GM23338 (cell line): ENCODE measurements at regions not wholly inside any gene's neighbourhood (a gene's known extent, or its start where the extent isn't known, plus 50 kb on each side); places are given as distances from the start of the nearest gene placed in this dataset.

ENCODE experiments used
- ATAC-seq: fragments of 200-7000 bp; cut with Tn5 transposase; 3 replicates; pipeline ENCODE4 v1.9.1; 2020
- DNase-seq: peaks from one replicate; pipeline ENCODE4 v3.0.0-alpha.2; 2015; ENCODE audit warnings: low spot score
- H2AFZ ChIP-seq: fragments of 200-600 bp; sonication (generic); 2 replicates; pipeline ENCODE4 v1.8.0; 2016; ENCODE audit warnings: antibody characterized with exemption, mild to moderate bottlenecking, moderate library complexity
- H3F3A ChIP-seq: fragments of 200-600 bp; sonication (generic); replicated peaks from 2 replicates; pipeline ENCODE4 v1.8.0; 2017; ENCODE audit warnings: antibody characterized with exemption, mixed run types, low read depth
- H3K27ac ChIP-seq: fragments of 200-600 bp; sonication (generic); 2 replicates; pipeline ENCODE4 v1.6.1; 2016; ENCODE audit warnings: low read depth
- H3K27me3 ChIP-seq: fragments of 200-600 bp; sonication (generic); 2 replicates; pipeline ENCODE4 v1.8.0; 2016; ENCODE audit warnings: mild to moderate bottlenecking, mixed run types, moderate library complexity; ENCODE audit not compliant: insufficient read depth
- H3K36me3 ChIP-seq: fragments of 200-600 bp; sonication (generic); 2 replicates; pipeline ENCODE4 v1.8.0; 2016; ENCODE audit warnings: mild to moderate bottlenecking; ENCODE audit not compliant: insufficient read depth
- H3K4me1 ChIP-seq: fragments of 200-600 bp; sonication (generic); 2 replicates; pipeline ENCODE4 v1.8.0; 2016; ENCODE audit warnings: mild to moderate bottlenecking, moderate library complexity; ENCODE audit not compliant: insufficient read depth
- H3K4me2 ChIP-seq: fragments of 200-600 bp; sonication (generic); 2 replicates; pipeline ENCODE4 v1.7.1; 2017; ENCODE audit warnings: mixed run types
- H3K4me3 ChIP-seq: fragments of 200-600 bp; sonication (generic); 2 replicates; pipeline ENCODE4 v1.6.1; 2016; ENCODE audit warnings: mixed run types
- H3K79me2 ChIP-seq: fragments of 200-600 bp; sonication (generic); replicated peaks from 2 replicates; pipeline ENCODE4 v1.8.0; 2017; ENCODE audit warnings: mild to moderate bottlenecking; ENCODE audit not compliant: insufficient read depth
- H3K9me2 ChIP-seq: fragments of 200-600 bp; sonication (generic); 2 replicates; pipeline ENCODE4 v1.8.0; 2017; ENCODE audit not compliant: insufficient read depth
- H4K20me1 ChIP-seq: fragments of 200-600 bp; sonication (generic); replicated peaks from 2 replicates; pipeline ENCODE4 v1.8.0; 2017; ENCODE audit warnings: mild to moderate bottlenecking; ENCODE audit not compliant: insufficient read depth
- H3K27ac Mint-ChIP-seq: 2 replicates; pipeline ENCODE4 v1.8.0; 2020; ENCODE audit warnings: inconsistent platforms, mild to moderate bottlenecking, moderate library complexity, mixed read lengths
- H3K27me3 Mint-ChIP-seq: 3 replicates; pipeline ENCODE4 v1.8.0; 2022; ENCODE audit warnings: low read depth, mild to moderate bottlenecking, moderate library complexity, mixed read lengths, inconsistent platforms; ENCODE audit not compliant: insufficient read depth, poor library complexity
- H3K36me3 Mint-ChIP-seq: 3 replicates; pipeline ENCODE4 v1.8.0; 2021; ENCODE audit warnings: low read depth, mild to moderate bottlenecking, inconsistent platforms, moderate library complexity, mixed read lengths
- H3K4me1 Mint-ChIP-seq: 3 replicates; pipeline ENCODE4 v1.8.0; 2020; ENCODE audit warnings: mild to moderate bottlenecking, inconsistent platforms, mixed read lengths
- H3K4me3 Mint-ChIP-seq: 3 replicates; pipeline ENCODE4 v1.8.0; 2021; ENCODE audit warnings: moderate library complexity, mild to moderate bottlenecking, inconsistent platforms, mixed read lengths
- H3K9me3 Mint-ChIP-seq: 3 replicates; pipeline ENCODE4 v1.8.0; 2020; ENCODE audit warnings: moderate library complexity, mild to moderate bottlenecking, inconsistent platforms, mixed read lengths
- CTCF ChIP-seq, 2 experiments: fragments of 200-600 bp in 1 of 2; sonication (generic) in 1 of 2; conservative IDR thresholded peaks; 2 replicates each; pipeline versions ENCODE4 v1.5.1 to v1.6.1; 2016 to 2017; ENCODE audit warnings: antibody characterized with exemption in 2 of 2, low read depth in 2 of 2, mild to moderate bottlenecking in 2 of 2, moderate library complexity in 1 of 2
- EZH2 ChIP-seq: fragments of 200-600 bp; sonication (generic); IDR thresholded peaks from one replicate; pipeline ENCODE4 v1.8.0; 2017; ENCODE audit warnings: antibody characterized with exemption, mild to moderate bottlenecking, low read depth; ENCODE audit not compliant: unreplicated experiment
- EZH2phosphoT487 ChIP-seq: fragments of 200-600 bp; sonication (generic); IDR thresholded peaks from one replicate; pipeline ENCODE4 v1.8.1; 2018; ENCODE audit warnings: antibody characterized with exemption; ENCODE audit not compliant: unreplicated experiment
- JUNB ChIP-seq: IDR thresholded peaks from one replicate; pipeline ENCODE4 v1.6.1; 2016; ENCODE audit warnings: antibody characterized with exemption; ENCODE audit not compliant: unreplicated experiment
- NANOG ChIP-seq: IDR thresholded peaks from 2 replicates; pipeline ENCODE4 v1.6.1; 2016; ENCODE audit warnings: antibody characterized with exemption, borderline replicate concordance
- POLR2AphosphoS5 ChIP-seq: IDR thresholded peaks from 2 replicates; pipeline ENCODE4 v1.6.1; 2016; ENCODE audit warnings: antibody characterized with exemption, low read depth
- REST ChIP-seq: IDR thresholded peaks from one replicate; pipeline ENCODE4 v1.6.1; 2018; ENCODE audit warnings: antibody characterized with exemption; ENCODE audit not compliant: unreplicated experiment
- STAT1 ChIP-seq: IDR thresholded peaks from one replicate; pipeline ENCODE4 v1.6.1; 2016; ENCODE audit warnings: antibody characterized with exemption; ENCODE audit not compliant: unreplicated experiment
- ZNF114 ChIP-seq: fragments of 250-450 bp; sonication (Bioruptor Pico); IDR thresholded peaks from 2 replicates; pipeline ENCODE4 v1.5.0; 2020; ENCODE audit warnings: mild to moderate bottlenecking, moderate library complexity
- ZNF331 ChIP-seq: fragments of 250-450 bp; sonication (Bioruptor Pico); IDR thresholded peaks from 2 replicates; pipeline ENCODE4 v1.5.0; 2020; ENCODE audit warnings: low read depth, mild to moderate bottlenecking, moderate library complexity
- ZNF462 ChIP-seq: fragments of 250-450 bp; sonication (Bioruptor Pico); IDR thresholded peaks from 2 replicates; pipeline ENCODE4 v1.5.0; 2020; ENCODE audit warnings: mild to moderate bottlenecking, moderate library complexity
- TF ChIP-seq, protein P1 (sequence below): IDR thresholded peaks from 2 replicates; pipeline ENCODE4 v1.6.1; 2016; ENCODE audit warnings: antibody characterized with exemption

DNA sequence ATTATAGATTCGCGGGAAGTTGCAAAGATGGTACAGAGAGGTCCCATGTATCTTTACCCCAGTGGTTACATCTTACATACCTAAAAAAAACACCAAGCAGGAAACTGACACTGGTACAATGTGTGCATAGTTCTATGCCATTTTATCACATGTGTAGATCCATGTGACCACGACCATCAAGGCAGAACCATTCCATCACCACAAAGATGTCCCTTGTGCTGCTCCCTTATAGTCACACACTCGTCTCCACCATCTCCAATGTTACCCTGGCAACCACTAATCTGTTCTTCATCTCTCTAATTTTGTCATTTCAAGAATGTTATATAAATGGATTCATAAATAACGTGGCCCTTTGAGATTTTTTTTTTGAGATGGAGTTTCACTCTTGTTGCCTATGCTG lies 156.9 kb upstream of the MAGI3 start (continued):
- no peak for TF ChIP-seq EZH2
- TF ChIP-seq, protein P1, sequence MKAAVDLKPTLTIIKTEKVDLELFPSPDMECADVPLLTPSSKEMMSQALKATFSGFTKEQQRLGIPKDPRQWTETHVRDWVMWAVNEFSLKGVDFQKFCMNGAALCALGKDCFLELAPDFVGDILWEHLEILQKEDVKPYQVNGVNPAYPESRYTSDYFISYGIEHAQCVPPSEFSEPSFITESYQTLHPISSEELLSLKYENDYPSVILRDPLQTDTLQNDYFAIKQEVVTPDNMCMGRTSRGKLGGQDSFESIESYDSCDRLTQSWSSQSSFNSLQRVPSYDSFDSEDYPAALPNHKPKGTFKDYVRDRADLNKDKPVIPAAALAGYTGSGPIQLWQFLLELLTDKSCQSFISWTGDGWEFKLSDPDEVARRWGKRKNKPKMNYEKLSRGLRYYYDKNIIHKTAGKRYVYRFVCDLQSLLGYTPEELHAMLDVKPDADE: no peak

DNA sequence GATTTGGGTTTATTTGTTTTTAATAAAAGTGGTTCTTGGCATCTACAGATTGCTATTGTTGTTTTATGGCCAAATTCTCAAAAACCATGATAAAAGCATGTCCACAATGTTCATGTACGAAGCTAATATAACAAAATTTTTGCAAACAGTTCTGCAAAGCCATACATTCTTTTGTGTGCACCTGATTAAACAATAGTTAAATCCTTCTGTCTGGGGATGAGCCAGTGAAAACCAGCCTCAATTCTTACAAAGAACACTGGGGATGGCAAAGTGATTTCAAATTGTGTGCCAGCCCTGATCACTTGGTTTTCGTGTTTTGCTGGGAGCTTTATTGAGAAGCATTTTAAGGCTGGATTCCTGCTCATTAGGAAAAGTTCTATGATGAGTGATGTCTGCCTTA lies 149.1 kb upstream of the MAGI3 start:
- no peak overlapping the region for H2AFZ ChIP-seq
- H3K4me3 ChIP-seq: no peak overlapping the region
- no peaks in the 10 kb centered on the region for H3K4me1 ChIP-seq
- H3K27me3 ChIP-seq: no peaks in the 10 kb centered on the region
- no peak overlapping the region for H3K27ac ChIP-seq
- ATAC-seq: no peak
- no peak overlapping the region for H3K27ac Mint-ChIP-seq
- no peak for DNase-seq
- H3K4me3 Mint-ChIP-seq: no peak overlapping the region
- H3K4me2 ChIP-seq: no peak overlapping the region
- no peaks in the 10 kb centered on the region for H3K9me3 Mint-ChIP-seq
- no peaks in the 10 kb centered on the region; the same call in 1 of the 2 replicates for H3K36me3 ChIP-seq
- peaks cover 6% of the 10 kb centered on the region; the same call in 1 of the 2 replicates for H3K9me2 ChIP-seq
- H3K4me1 Mint-ChIP-seq: peaks cover 3% of the 10 kb centered on the region; the same call in 1 of the 3 replicates
- no peaks in the 10 kb centered on the region for H3K36me3 Mint-ChIP-seq
- no peaks in the 10 kb centered on the region for H3K79me2 ChIP-seq
- H3F3A ChIP-seq: no peaks in the 10 kb centered on the region
- no peaks in the 10 kb centered on the region for H4K20me1 ChIP-seq
- peaks cover 1% of the 10 kb centered on the region for H3K27me3 Mint-ChIP-seq
- TF ChIP-seq NANOG (no peak), ZNF331 (CRISPR knock-in tag) (no peak), EZH2phosphoT487 (no peak), REST (no peak), ZNF462 (no peak), POLR2AphosphoS5 (no peak), ZNF114 (CRISPR knock-in tag) (no peak), STAT1 (no peak), EZH2 (no peak), JUNB (no peak), CTCF (conservative IDR thresholded peaks at IDR 0.05; ENCODE audit: low read depth in 2 of 2) (no peak)
- TF ChIP-seq, protein P1: no peak
